HG02981 (cell line): ENCODE measurements at regions not wholly inside any gene's neighbourhood (a gene's known extent, or its start where the extent isn't known, plus 50 kb on each side); places are given as distances from the start of the nearest gene placed in this dataset.

Experiments
- ATAC-seq: cut with Tn5 transposase; IDR thresholded peaks from one replicate; pipeline ENCODE4 v1.9.1; 2021; ENCODE audit warnings: mild to moderate bottlenecking, moderate library complexity; ENCODE audit not compliant: unreplicated experiment

- ATAC-seq, result no peak
Measured at GRCh38 chr2:17309181-17309580, 209.1 kb downstream of the RAD51AP2 start.

GRCh38 chr2:17306706-17307105, 211.5 kb downstream of the RAD51AP2 start:
- ATAC-seq, result no peak

GRCh38 chr2:17306219-17306618, 212.0 kb downstream of the RAD51AP2 start:
- no peak for ATAC-seq

- ATAC-seq, result no peak
Measured at GRCh38 chr2:17303521-17303920, 214.7 kb downstream of the RAD51AP2 start.

- no peak for ATAC-seq
Measured at GRCh38 chr2:17303054-17303453, 215.2 kb downstream of the RAD51AP2 start.

GRCh38 chr2:17302281-17302680, 216.0 kb downstream of the RAD51AP2 start:
- no peak for ATAC-seq

- no peak for ATAC-seq
Measured at GRCh38 chr2:17301437-17301836, 216.8 kb downstream of the RAD51AP2 start.

GRCh38 chr2:17299891-17300540, 218.2 kb downstream of the RAD51AP2 start:
- ATAC-seq, result no peak

- no peak for ATAC-seq
Measured at GRCh38 chr2:17298453-17298852, 219.8 kb downstream of the RAD51AP2 start.

- ATAC-seq, result no peak
Measured at GRCh38 chr2:17296686-17297085, 221.6 kb downstream of the RAD51AP2 start.

- ATAC-seq, result no peak
Measured at GRCh38 chr2:17289669-17290068, 228.6 kb downstream of the RAD51AP2 start.

- no peak for ATAC-seq
Measured at GRCh38 chr2:17287183-17287582, 231.1 kb downstream of the RAD51AP2 start.

GRCh38 chr2:17282826-17283225, 235.4 kb downstream of the RAD51AP2 start:
- no peak for ATAC-seq

- ATAC-seq, result no peak
Measured at GRCh38 chr2:17282245-17282644, 236.0 kb downstream of the RAD51AP2 start.

GRCh38 chr2:17276220-17276619, 242.0 kb downstream of the RAD51AP2 start:
- no peak for ATAC-seq

GRCh38 chr2:17272652-17273525, 245.4 kb downstream of the RAD51AP2 start:
- no peak for ATAC-seq

GRCh38 chr2:17272170-17272569, 246.1 kb downstream of the RAD51AP2 start:
- no peak for ATAC-seq

- no peak for ATAC-seq
Measured at GRCh38 chr2:17271416-17271815, 246.8 kb downstream of the RAD51AP2 start.

GRCh38 chr2:17270894-17271293, 247.3 kb downstream of the RAD51AP2 start:
- no peak for ATAC-seq

- no peak for ATAC-seq
Measured at GRCh38 chr2:17263570-17263968, 254.7 kb downstream of the RAD51AP2 start.

GRCh38 chr2:17262854-17263569, 255.2 kb downstream of the RAD51AP2 start:
- no peak for ATAC-seq

- ATAC-seq, result no peak
Measured at GRCh38 chr2:17259613-17260012, 258.6 kb downstream of the RAD51AP2 start.
